SK-N-SH treated with all-trans-retinoic acid at 6 μM for 48 hours (cell line): ENCODE measurements at regions not wholly inside any gene's neighbourhood (a gene's known extent, or its start where the extent isn't known, plus 50 kb on each side); places are given as distances from the start of the nearest gene placed in this dataset.

Source experiments
- SNAI2 ChIP-seq: fragments of 250-450 bp; sonication (Bioruptor Pico); IDR thresholded peaks from 2 replicates; pipeline ENCODE4 v1.5.0; 2020; ENCODE audit warnings: mild to moderate bottlenecking, moderate library complexity
- TCF4 ChIP-seq: fragments of 250-450 bp; sonication (Bioruptor Pico); IDR thresholded peaks from 2 replicates; pipeline ENCODE4 v1.8.0; 2021; ENCODE audit warnings: mild to moderate bottlenecking, moderate library complexity, borderline replicate concordance
- ZNF8 ChIP-seq: fragments of 450-650 bp; formaldehyde crosslinking; IDR thresholded peaks from 2 replicates; pipeline ENCODE4 v1.5.0; 2020; ENCODE audit warnings: mild to moderate bottlenecking, moderate library complexity
- TF ChIP-seq, protein P1 (sequence below): fragments of 250-450 bp; sonication (Bioruptor Pico); IDR thresholded peaks from 2 replicates; pipeline ENCODE4 v1.8.0; 2020; ENCODE audit warnings: mild to moderate bottlenecking, moderate library complexity, borderline replicate concordance

DNA sequence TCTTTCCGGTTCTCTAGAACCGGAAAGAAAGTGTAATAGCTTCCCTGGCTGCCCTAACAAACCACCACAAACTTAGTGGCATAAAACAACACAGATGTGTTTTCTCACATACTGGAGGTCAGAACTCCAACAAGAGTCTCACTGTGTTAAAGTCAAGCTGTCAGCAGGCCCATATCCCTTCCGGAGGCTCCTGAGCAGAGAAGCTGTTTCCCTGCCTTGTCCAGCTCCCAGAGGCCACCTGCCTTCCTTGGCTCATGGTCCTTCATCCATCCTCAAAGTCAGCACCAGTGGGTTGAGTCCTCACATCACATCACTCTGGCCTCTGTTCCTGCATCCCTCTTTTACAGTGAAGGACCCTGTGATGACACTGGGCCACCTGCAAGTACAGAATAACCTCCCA lies 49.8 kb upstream of the HMX1 start:
- no peak for TF ChIP-seq ZNF8 (CRISPR knock-in tag)
- TF ChIP-seq, protein P1, sequence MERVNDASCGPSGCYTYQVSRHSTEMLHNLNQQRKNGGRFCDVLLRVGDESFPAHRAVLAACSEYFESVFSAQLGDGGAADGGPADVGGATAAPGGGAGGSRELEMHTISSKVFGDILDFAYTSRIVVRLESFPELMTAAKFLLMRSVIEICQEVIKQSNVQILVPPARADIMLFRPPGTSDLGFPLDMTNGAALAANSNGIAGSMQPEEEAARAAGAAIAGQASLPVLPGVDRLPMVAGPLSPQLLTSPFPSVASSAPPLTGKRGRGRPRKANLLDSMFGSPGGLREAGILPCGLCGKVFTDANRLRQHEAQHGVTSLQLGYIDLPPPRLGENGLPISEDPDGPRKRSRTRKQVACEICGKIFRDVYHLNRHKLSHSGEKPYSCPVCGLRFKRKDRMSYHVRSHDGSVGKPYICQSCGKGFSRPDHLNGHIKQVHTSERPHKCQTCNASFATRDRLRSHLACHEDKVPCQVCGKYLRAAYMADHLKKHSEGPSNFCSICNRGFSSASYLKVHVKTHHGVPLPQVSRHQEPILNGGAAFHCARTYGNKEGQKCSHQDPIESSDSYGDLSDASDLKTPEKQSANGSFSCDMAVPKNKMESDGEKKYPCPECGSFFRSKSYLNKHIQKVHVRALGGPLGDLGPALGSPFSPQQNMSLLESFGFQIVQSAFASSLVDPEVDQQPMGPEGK (CRISPR knock-in tag): no peak
- TF ChIP-seq TCF4 (CRISPR knock-in tag): no peak
- no peak for TF ChIP-seq SNAI2 (CRISPR knock-in tag)
